AG09309 (cell line): ENCODE measurements at regions not wholly inside any gene's neighbourhood (a gene's known extent, or its start where the extent isn't known, plus 50 kb on each side); places are given as distances from the start of the nearest gene placed in this dataset.
A peak's percentile ranks its signal among the peaks of the same experiment; 100 is the strongest.
"Not testable (repeated sequence)": the region's sequence is repeated elsewhere in the genome, so short reads cannot be mapped to it uniquely, and the experiment has no call there.

Experiments used
- DNase-seq: peaks from one replicate; pipeline ENCODE4 v3.0.0-alpha.2; 2010; ENCODE audit warnings: low read depth
- H3K4me3 ChIP-seq: 2 replicates; pipeline ENCODE4 v1.5.1; 2011; ENCODE audit warnings: mild to moderate bottlenecking, low read depth, low read length, moderate library complexity; ENCODE audit not compliant: control insufficient read depth
- TF ChIP-seq, protein P1 (sequence below): IDR thresholded peaks from 2 replicates; pipeline ENCODE4 v1.5.1; 2011; ENCODE audit warnings: mild to moderate bottlenecking, low read depth, low read length, inconsistent platforms; ENCODE audit not compliant: insufficient read depth, control insufficient read depth; ENCODE audit errors: missing control alignments

DNA sequence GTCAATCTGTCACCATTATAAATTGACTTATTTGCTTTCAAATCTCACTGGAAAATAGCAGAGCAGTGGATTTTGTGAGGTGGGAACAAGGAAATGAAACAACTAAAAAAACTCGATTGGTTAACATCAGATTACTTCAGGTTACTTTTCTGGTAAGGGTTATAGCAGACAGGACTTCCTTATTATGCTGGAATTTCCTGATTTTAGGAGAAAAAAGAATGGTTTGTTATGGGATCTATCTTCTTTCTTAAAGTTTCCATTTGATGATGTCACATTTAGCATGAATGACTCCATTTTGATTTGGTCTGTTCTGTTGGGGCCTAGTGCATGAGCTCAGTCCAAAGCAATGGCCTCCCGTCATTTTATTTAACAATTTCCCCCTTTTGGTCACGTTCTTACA is 210.6 kb downstream of the KCNJ2 start:
- DNase-seq, result no peak
- TF ChIP-seq, protein P1, sequence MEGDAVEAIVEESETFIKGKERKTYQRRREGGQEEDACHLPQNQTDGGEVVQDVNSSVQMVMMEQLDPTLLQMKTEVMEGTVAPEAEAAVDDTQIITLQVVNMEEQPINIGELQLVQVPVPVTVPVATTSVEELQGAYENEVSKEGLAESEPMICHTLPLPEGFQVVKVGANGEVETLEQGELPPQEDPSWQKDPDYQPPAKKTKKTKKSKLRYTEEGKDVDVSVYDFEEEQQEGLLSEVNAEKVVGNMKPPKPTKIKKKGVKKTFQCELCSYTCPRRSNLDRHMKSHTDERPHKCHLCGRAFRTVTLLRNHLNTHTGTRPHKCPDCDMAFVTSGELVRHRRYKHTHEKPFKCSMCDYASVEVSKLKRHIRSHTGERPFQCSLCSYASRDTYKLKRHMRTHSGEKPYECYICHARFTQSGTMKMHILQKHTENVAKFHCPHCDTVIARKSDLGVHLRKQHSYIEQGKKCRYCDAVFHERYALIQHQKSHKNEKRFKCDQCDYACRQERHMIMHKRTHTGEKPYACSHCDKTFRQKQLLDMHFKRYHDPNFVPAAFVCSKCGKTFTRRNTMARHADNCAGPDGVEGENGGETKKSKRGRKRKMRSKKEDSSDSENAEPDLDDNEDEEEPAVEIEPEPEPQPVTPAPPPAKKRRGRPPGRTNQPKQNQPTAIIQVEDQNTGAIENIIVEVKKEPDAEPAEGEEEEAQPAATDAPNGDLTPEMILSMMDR, result no peak
- H3K4me3 ChIP-seq, result no peak overlapping the region

DNA sequence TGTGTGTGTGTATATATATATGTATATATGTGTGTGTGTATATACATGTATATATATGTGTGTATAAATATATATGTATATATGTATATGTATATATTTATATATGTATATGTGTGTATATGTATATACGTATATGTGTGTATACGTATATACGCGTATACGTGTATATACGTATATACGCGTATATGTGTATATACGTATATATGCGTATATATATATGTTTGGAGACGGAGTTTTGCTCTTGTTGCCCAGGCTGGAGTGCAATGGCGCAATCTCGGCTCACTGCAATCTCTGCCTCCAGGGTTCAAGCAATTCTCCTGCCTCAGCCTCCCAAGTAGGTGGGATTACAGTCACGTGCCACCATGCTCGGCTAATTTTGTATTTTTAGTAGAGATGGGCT is 212.6 kb downstream of the KCNJ2 start:
- DNase-seq, H3K4me3 ChIP-seq: not testable (repeated sequence)

DNA sequence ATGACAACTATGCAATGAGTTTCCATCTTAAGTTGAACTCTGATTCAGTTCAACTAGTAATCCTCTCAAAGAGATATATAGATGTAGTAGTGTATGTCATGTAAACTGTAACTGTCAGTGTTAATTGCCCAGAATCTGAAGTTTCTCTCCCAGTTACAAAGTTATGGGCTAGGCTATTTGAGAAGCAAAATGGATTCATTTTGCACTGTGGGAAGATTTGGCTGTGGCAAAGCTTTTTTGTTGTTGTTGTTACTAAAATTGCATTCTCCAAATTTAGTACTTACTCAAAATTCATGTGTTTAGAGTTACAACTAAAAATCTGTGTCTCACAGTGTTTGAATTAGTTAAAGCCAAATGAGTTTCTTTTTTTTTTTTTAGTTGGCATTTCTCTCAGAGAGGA is 219.0 kb downstream of the KCNJ2 start:
- DNase-seq, result no peak
- TF ChIP-seq, protein P1, result no peak
- no peak overlapping the region for H3K4me3 ChIP-seq

DNA sequence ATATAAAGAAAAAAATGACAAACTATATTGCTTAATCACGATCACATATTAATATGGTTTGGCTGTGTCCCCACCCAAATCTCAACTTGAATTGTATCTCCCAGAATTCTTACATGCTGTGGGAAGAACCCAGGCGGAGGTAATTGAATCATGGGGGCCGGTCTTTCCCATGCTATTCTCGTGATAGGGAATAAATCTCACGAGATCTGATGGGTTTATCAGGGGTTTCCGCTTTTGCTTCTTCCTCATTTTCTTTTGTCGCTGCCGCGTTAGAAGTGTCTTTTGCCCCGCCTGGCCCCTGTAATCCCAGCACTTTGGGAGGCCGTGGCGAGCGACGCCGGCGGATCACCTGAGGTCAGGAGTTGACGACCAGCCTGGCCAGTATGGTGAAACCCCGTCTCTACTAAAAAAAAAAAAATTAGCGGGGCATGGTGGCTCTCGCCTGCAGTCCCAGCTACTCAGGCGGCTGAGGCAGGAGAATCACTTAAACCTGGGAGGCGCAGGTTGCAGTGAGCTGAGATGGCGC is 220.0 kb downstream of the KCNJ2 start:
- H3K4me3 ChIP-seq, DNase-seq: not testable (repeated sequence)

DNA sequence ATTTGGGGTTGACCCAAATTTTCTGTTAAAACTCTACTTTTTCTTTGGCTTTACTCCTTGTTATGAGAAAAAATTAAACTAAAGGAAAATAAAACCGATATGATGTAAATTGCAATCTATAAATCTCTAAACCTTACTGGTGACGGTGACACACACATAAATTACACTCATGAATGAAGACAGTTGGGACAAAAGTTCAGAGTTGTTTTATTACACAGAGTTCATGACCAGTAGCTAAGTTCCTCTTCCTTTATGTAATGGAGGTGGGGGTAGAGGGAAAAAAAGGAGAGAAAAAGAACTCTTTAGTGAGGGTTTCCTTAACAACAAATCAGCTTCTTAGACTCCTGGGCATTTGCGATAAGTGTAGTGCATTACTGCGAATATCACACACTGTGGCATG is 220.7 kb downstream of the KCNJ2 start:
- no peak overlapping the region for H3K4me3 ChIP-seq
- TF ChIP-seq, protein P1, result no peak
- DNase-seq, result no peak

DNA sequence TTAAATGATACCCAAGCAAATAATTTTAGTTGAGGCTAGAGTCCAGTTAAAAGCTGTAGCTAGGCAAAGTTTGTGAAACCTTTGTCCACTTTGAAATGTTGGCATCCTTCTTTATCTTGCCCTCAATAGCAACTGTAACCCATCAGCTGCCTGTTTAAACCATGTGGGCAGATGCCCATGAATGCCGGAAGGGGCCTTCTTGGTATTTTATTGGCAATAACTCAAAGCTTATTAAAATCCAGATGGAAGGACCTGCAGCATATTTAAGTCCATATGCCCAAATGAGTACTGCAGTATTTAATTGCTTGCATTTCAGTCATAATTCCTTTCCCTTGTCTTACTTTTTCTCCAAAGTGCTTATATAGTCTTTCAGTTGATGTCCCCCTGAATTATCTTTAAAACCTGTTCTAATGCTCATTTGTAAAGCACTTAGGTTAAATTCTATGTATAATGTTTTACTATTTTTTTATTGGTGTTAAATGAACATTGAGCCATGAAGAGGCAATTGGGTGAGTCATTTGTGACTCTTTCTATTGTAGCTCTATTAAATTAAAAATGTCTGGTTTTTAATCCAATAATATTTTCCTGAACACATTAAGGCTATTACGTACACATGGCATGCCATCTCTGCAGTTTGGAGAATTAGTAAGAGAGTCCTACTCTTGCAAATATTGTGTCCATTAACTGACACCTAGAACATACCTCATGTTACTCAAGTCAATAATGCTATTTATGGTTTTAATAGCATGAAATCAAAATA is 225.3 kb downstream of the KCNJ2 start:
- TF ChIP-seq, protein P1, result no peak
- no peak overlapping the region for H3K4me3 ChIP-seq
- DNase-seq, result no peak

DNA sequence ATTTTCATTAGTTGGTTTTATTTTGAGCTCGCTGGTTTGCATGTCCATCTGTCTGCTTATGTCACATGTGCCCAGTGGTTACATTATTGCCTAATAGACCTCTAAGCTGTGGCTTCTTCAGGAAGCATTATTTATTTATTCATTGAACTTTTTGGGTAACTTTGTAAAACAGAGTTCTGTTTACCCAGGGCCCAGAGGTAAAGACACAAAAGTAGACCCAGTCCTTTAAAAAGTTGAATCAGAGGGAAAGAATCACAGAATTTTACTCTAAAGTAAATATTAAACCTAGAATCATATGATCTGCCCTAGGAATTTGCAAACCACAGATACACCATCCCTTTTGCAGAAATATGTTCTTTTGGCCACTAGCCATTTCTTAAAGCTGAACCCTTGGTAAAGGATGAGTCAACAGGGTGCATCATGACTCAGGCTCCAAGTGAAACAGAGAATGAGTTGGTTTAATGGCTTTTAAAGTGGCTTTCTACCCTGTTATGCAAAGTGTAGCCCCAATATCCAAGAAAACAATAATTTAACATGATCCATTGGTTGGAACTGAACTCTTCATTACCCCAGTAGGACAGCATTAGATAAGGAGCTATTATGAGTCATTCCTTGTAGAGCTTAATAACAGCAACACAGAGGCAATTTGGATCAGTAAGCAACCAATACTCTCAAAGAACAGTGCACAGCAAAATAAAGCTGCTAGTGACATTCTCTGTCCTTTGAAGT is 236.3 kb downstream of the KCNJ2 start:
- TF ChIP-seq, protein P1, result no peak
- peak; percentile 64 for DNase-seq
- no peak overlapping the region for H3K4me3 ChIP-seq
